ENCODE measurements at regions not wholly inside any gene's neighbourhood (a gene's known extent, or its start where the extent isn't known, plus 50 kb on each side); places are given as distances from the start of the nearest gene placed in this dataset.

DNA sequence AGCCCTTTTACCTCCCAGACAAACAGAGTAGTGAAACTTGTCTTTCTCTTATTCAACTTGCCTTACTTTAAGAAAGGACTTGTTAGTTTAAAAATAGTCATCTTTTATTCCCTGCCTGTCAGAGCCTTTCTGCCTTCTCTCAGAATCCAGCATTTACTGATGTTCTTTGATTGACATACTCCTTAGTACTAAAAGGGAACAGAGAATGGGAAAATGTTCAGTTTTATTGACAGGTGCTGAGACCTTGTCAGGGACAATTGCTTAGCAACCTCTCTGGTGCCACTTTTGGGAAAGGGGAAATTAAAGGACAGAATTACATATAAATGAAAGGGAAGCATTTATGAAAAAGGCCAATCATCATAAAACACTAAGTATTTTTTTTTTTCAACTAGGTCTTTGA is 378.3 kb downstream of the PDCD6IP start:
- peaks cover 34% of the 10 kb centered on the region for H3K4me1 ChIP-seq (ENCODE audit: low read length)
- no peak overlapping the region for H3K9ac ChIP-seq (ENCODE audit: low read length)
- no peak overlapping the region for H2AFZ ChIP-seq (ENCODE audit: low read depth, low read length)
- H3K79me2 ChIP-seq (ENCODE audit: low read length): no peaks in the 10 kb centered on the region
- TF ChIP-seq, protein P1, sequence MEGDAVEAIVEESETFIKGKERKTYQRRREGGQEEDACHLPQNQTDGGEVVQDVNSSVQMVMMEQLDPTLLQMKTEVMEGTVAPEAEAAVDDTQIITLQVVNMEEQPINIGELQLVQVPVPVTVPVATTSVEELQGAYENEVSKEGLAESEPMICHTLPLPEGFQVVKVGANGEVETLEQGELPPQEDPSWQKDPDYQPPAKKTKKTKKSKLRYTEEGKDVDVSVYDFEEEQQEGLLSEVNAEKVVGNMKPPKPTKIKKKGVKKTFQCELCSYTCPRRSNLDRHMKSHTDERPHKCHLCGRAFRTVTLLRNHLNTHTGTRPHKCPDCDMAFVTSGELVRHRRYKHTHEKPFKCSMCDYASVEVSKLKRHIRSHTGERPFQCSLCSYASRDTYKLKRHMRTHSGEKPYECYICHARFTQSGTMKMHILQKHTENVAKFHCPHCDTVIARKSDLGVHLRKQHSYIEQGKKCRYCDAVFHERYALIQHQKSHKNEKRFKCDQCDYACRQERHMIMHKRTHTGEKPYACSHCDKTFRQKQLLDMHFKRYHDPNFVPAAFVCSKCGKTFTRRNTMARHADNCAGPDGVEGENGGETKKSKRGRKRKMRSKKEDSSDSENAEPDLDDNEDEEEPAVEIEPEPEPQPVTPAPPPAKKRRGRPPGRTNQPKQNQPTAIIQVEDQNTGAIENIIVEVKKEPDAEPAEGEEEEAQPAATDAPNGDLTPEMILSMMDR (IDR thresholded peaks at IDR 0.05; ENCODE audit: low read depth, low read length): no peak
- no peak for TF ChIP-seq EZH2phosphoT487 (IDR thresholded peaks at IDR 0.05; ENCODE audit: low read depth)
- H3K4me2 ChIP-seq (ENCODE audit: low read length): no peak overlapping the region
- no peaks in the 10 kb centered on the region for H3K36me3 ChIP-seq (replicated peaks; ENCODE audit: low read depth, low read length)
- no peaks in the 10 kb centered on the region for H4K20me1 ChIP-seq (ENCODE audit: insufficient read depth, low read length)
- no peak overlapping the region for H3K4me3 ChIP-seq (ENCODE audit: low read length)
- H3K9me3 ChIP-seq (ENCODE audit: insufficient read depth, low read length): no peaks in the 10 kb centered on the region
- H3K27ac ChIP-seq (ENCODE audit: low read length): no peak overlapping the region
- no peaks in the 10 kb centered on the region for H3K27me3 ChIP-seq (ENCODE audit: low read depth, low read length)

DNA sequence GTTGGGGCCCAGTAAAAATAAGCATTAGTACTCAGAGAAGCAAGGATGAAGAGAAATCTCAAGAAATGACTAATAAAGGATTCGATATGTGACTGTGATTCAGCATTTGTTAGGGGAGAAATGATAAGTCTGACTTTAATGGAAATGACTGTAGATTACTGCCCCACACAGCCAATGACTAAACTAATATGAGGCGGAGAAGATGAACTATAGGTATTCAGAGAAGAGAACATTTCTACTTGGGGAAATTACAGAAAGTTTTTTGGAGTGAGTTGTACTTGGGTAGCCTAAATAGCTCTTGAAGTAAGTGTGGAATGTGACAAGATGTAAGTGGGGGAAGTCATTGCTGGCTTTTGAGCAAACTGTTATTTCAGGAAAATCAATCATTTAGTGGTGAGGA is 380.0 kb downstream of the PDCD6IP start:
- Histone ChIP-seq H4K20me1 (ENCODE audit: insufficient read depth, low read length) (no peaks in the 10 kb centered on the region), H3K79me2 (ENCODE audit: low read length) (no peaks in the 10 kb centered on the region), H3K4me2 (ENCODE audit: low read length) (peak overlapping the region; percentile 45), H3K9me3 (ENCODE audit: insufficient read depth, low read length) (no peaks in the 10 kb centered on the region), H3K27ac (ENCODE audit: low read length) (peak overlapping the region; percentile 77), H3K4me3 (ENCODE audit: low read length) (peak overlapping the region; percentile 4; the same call in 1 of the 2 replicates), H2AFZ (ENCODE audit: low read depth, low read length) (peak overlapping the region; percentile 43), H3K9ac (ENCODE audit: low read length) (peak overlapping the region; percentile 10; the same call in 1 of the 2 replicates), H3K27me3 (ENCODE audit: low read depth, low read length) (no peaks in the 10 kb centered on the region), H3K4me1 (ENCODE audit: low read length) (peaks cover 51% of the 10 kb centered on the region), H3K36me3 (replicated peaks; ENCODE audit: low read depth, low read length) (no peaks in the 10 kb centered on the region)
- TF ChIP-seq EZH2phosphoT487 (IDR thresholded peaks at IDR 0.05; ENCODE audit: low read depth): no peak
- TF ChIP-seq, protein P1 (IDR thresholded peaks at IDR 0.05; ENCODE audit: low read depth, low read length): no peak

DNA sequence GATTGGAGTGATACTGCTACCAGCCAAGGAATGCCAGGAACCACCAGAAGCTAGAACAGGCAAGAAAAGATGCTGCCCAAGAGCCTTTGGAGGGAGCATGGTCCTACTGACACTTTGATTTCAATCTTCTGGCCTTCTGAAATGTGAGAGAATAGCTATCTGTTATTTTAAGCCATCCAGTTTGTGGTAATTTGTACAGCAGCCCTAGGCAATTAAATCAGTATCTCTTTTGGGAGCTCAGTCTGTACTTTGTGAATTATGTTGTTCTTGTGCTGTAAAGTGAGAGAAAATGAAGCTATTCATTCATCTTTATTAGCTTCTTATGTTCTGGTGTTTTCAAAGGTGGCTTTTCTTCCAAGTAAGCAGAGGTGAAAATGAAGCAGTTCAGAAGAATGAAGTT is 381.3 kb downstream of the PDCD6IP start:
- Histone ChIP-seq H3K9me3 (ENCODE audit: insufficient read depth, low read length) (no peaks in the 10 kb centered on the region), H3K27me3 (ENCODE audit: low read depth, low read length) (no peaks in the 10 kb centered on the region), H2AFZ (ENCODE audit: low read depth, low read length) (no peak overlapping the region), H3K4me3 (ENCODE audit: low read length) (no peak overlapping the region), H3K9ac (ENCODE audit: low read length) (no peak overlapping the region), H3K36me3 (replicated peaks; ENCODE audit: low read depth, low read length) (no peaks in the 10 kb centered on the region), H3K27ac (ENCODE audit: low read length) (no peak overlapping the region), H3K4me2 (ENCODE audit: low read length) (no peak overlapping the region), H4K20me1 (ENCODE audit: insufficient read depth, low read length) (no peaks in the 10 kb centered on the region), H3K79me2 (ENCODE audit: low read length) (no peaks in the 10 kb centered on the region), H3K4me1 (ENCODE audit: low read length) (peaks cover 64% of the 10 kb centered on the region)
- no peak for TF ChIP-seq EZH2phosphoT487 (IDR thresholded peaks at IDR 0.05; ENCODE audit: low read depth)
- TF ChIP-seq, protein P1 (IDR thresholded peaks at IDR 0.05; ENCODE audit: low read depth, low read length): no peak

DNA sequence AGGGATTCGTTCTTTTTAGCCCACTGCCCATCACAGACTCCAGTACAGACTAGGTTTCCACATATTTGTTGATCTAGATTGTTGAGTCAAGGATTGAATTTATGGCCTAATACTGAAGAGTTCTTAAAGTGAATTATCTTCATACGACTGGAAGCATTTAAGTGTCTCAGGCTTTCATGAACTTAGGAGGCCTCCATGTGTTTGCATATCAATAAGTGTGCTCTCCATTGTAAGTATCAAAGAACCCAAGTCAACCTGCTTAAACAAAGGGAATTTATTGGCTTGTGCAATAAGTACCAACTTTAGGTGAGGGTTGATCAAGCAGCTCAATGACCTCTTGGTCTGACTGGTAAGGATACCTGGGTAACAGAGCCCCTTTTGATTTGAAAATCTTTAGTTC is 382.1 kb downstream of the PDCD6IP start:
- Histone ChIP-seq H3K36me3 (replicated peaks; ENCODE audit: low read depth, low read length) (no peaks in the 10 kb centered on the region), H4K20me1 (ENCODE audit: insufficient read depth, low read length) (no peaks in the 10 kb centered on the region), H3K9ac (ENCODE audit: low read length) (no peak overlapping the region), H3K9me3 (ENCODE audit: insufficient read depth, low read length) (no peaks in the 10 kb centered on the region), H2AFZ (ENCODE audit: low read depth, low read length) (no peak overlapping the region), H3K79me2 (ENCODE audit: low read length) (no peaks in the 10 kb centered on the region), H3K27ac (ENCODE audit: low read length) (no peak overlapping the region), H3K4me1 (ENCODE audit: low read length) (peaks cover 72% of the 10 kb centered on the region), H3K27me3 (ENCODE audit: low read depth, low read length) (no peaks in the 10 kb centered on the region), H3K4me3 (ENCODE audit: low read length) (no peak overlapping the region), H3K4me2 (ENCODE audit: low read length) (no peak overlapping the region)
- TF ChIP-seq EZH2phosphoT487 (IDR thresholded peaks at IDR 0.05; ENCODE audit: low read depth): no peak
- TF ChIP-seq, protein P1 (IDR thresholded peaks at IDR 0.05; ENCODE audit: low read depth, low read length): no peak
